PFSK-1 (cell line): ENCODE measurements at regions not wholly inside any gene's neighbourhood (a gene's known extent, or its start where the extent isn't known, plus 50 kb on each side); places are given as distances from the start of the nearest gene placed in this dataset.

Experiments used
- FOXP2 ChIP-seq: optimal IDR thresholded peaks from 2 replicates; pipeline ENCODE3; 2011; ENCODE audit warnings: borderline replicate concordance, control low read depth, inconsistent platforms; ENCODE audit not compliant: insufficient read depth; ENCODE audit errors: extremely low read length, extremely low read depth
- POLR2AphosphoS5 ChIP-seq: IDR thresholded peaks from 2 replicates; pipeline ENCODE4 v1.6.1; 2012; ENCODE audit warnings: low read depth, mild to moderate bottlenecking, control low read depth, low read length, moderate library complexity
- REST ChIP-seq, 2 experiments: IDR thresholded peaks; 2 replicates each; pipeline versions ENCODE4 v1.6.1 to v1.8.0; 2011 to 2012; ENCODE audit warnings: low read depth in 2 of 2, low read length in 2 of 2, control low read depth in 1 of 2, inconsistent platforms in 1 of 2, mild to moderate bottlenecking in 1 of 2, moderate library complexity in 1 of 2; ENCODE audit not compliant: insufficient read depth in 1 of 2
- SIN3A ChIP-seq: IDR thresholded peaks from 2 replicates; pipeline ENCODE4 v1.6.1; 2012; ENCODE audit warnings: mild to moderate bottlenecking, low read length, moderate library complexity, borderline replicate concordance; ENCODE audit not compliant: insufficient read depth

- no peak for TF ChIP-seq POLR2AphosphoS5
- no peak for TF ChIP-seq REST (IDR thresholded peaks at IDR 0.05; ENCODE audit: insufficient read depth in 1 of 2, low read depth in 2 of 2, low read length in 2 of 2)
- TF ChIP-seq FOXP2: no peak
- TF ChIP-seq SIN3A: no peak
Observed at GRCh38 chr2:215507136-215507535, 71.3 kb upstream of the FN1 start.
